HCT116 (cell line): ENCODE measurements at regions not wholly inside any gene's neighbourhood (a gene's known extent, or its start where the extent isn't known, plus 50 kb on each side); places are given as distances from the start of the nearest gene placed in this dataset.

Experiments
- ATF3 ChIP-seq: IDR thresholded peaks from 2 replicates; pipeline ENCODE4 v1.6.1; 2012
- CTCF ChIP-seq, 3 experiments: fragments of 200-600 bp in 1 of 3; sonication (generic) in 1 of 3; IDR thresholded peaks in 2 of 3; conservative IDR thresholded peaks in 1 of 3; 2 replicates each; pipeline ENCODE4 v1.5.1; 2012 to 2017; ENCODE audit warnings: low read depth in 2 of 3, low read length in 2 of 3, antibody characterized with exemption in 1 of 3, borderline replicate concordance in 1 of 3, control low read depth in 1 of 3, mild to moderate bottlenecking in 1 of 3, mixed read lengths in 1 of 3, mixed run types in 1 of 3, moderate library complexity in 1 of 3; ENCODE audit not compliant: insufficient read depth in 1 of 3
- ELF1 ChIP-seq: IDR thresholded peaks from 2 replicates; pipeline ENCODE4 v1.6.1; 2012; ENCODE audit warnings: low read depth, borderline replicate concordance
- EZH2 ChIP-seq: fragments of 200-600 bp; sonication (generic); IDR thresholded peaks from 2 replicates; pipeline ENCODE4 v1.6.1; 2017; ENCODE audit warnings: antibody characterized with exemption, mixed run types
- EZH2phosphoT487 ChIP-seq: fragments of 200-600 bp; IDR thresholded peaks from 2 replicates; pipeline ENCODE4 v1.6.1; 2018; ENCODE audit warnings: antibody characterized with exemption, borderline replicate concordance
- MAX ChIP-seq: IDR thresholded peaks from 2 replicates; pipeline ENCODE4 v1.6.1; 2012
- POLR2A ChIP-seq: IDR thresholded peaks from 2 replicates; pipeline ENCODE4 v1.7.0; 2011; ENCODE audit warnings: borderline replicate concordance; ENCODE audit not compliant: insufficient read depth, insufficient read length; ENCODE audit errors: extremely low read depth
- POLR2AphosphoS5 ChIP-seq: IDR thresholded peaks from 2 replicates; pipeline ENCODE4 v1.6.1; 2011; ENCODE audit warnings: mild to moderate bottlenecking, low read depth, low read length, moderate library complexity
- SP1 ChIP-seq: IDR thresholded peaks from 2 replicates; pipeline ENCODE4 v1.6.1; 2012; ENCODE audit warnings: low read depth
- SRF ChIP-seq: IDR thresholded peaks from 2 replicates; pipeline ENCODE4 v1.6.1; 2012; ENCODE audit warnings: low read depth
- TCF7L2 ChIP-seq: IDR thresholded peaks from 2 replicates; pipeline ENCODE4 v1.7.0; 2011; ENCODE audit warnings: borderline replicate concordance, inconsistent platforms; ENCODE audit not compliant: insufficient read depth, insufficient read length; ENCODE audit errors: extremely low read depth
- YY1 ChIP-seq: IDR thresholded peaks from 2 replicates; pipeline ENCODE4 v1.6.1; 2011; ENCODE audit warnings: low read length, low read depth, moderate library complexity, mild to moderate bottlenecking; ENCODE audit not compliant: insufficient replicate concordance; ENCODE audit errors: extremely low read depth
- ZBTB33 ChIP-seq: IDR thresholded peaks from 2 replicates; pipeline ENCODE4 v1.6.1; 2011; ENCODE audit warnings: mild to moderate bottlenecking, low read length, moderate library complexity; ENCODE audit not compliant: insufficient replicate concordance; ENCODE audit errors: extremely low read depth
- ZFX ChIP-seq: fragments of 450-650 bp; IDR thresholded peaks from 2 replicates; pipeline ENCODE4 v1.6.1; 2017

DNA sequence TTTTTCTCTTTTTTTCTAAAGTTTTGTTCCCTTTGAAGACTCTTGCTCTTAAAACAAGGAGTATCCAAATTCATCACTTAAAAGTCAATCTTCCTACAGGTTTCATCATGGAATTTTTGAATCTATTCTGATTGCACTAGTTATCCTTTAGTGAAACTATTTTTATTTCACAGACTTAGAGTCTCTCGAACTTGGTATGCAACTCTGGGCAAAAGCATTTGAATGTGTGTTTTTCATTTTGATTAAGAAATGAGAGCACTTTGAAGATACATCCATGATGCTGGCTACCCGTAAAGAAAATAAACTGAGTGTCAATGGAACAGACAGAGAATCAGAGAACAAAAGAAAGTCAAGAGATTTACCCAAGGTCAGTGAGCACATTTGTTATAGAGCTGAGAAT, 586.5 kb downstream of the EPM2A start:
- TF ChIP-seq CTCF (IDR thresholded peaks at IDR 0.05 in 2 of 3, conservative IDR thresholded peaks at IDR 0.05 in 1 of 3; ENCODE audit: borderline replicate concordance in 1 of 3, insufficient read depth in 1 of 3, low read depth in 2 of 3, low read length in 2 of 3): no peak
- no peak for TF ChIP-seq POLR2AphosphoS5
- TF ChIP-seq EZH2phosphoT487: no peak
- TF ChIP-seq SRF: no peak
- TF ChIP-seq EZH2: no peak
- TF ChIP-seq MAX: no peak; the same call in 1 of the 2 replicates
- no peak for TF ChIP-seq ZBTB33
- TF ChIP-seq YY1: no peak
- TF ChIP-seq POLR2A: no peak
- TF ChIP-seq SP1: no peak; the same call in 1 of the 2 replicates
- TF ChIP-seq TCF7L2: no peak
- TF ChIP-seq ZFX: no peak
- no peak for TF ChIP-seq ELF1
- TF ChIP-seq ATF3: no peak
